ENCODE measurements at regions not wholly inside any gene's neighbourhood (a gene's known extent, or its start where the extent isn't known, plus 50 kb on each side); places are given as distances from the start of the nearest gene placed in this dataset.

DNA sequence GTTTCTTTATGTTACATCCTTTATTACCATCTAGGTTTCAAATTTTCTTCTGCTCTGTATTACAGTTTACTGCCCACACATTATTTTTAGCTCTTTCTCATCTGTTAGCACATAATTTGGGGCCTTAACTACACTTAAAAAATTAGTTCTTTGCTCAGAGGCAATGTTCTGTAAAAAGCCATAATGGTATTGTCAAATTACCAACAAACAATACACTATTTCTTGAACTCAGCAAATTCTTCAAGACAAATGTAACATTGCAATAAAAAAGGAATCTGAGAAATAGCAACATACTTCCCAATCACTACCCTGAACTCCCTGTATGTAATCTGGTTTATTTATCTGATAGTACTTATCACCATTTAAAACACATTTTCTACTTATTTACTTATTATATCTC, 448.6 kb upstream of the OPRM1 start:
- Histone ChIP-seq H3K27me3 (ENCODE audit: insufficient read depth, low read depth, low read length) (no peaks in the 10 kb centered on the region), H3K9me3 (ENCODE audit: low read length) (no peaks in the 10 kb centered on the region), H3K4me2 (ENCODE audit: low read length) (no peak overlapping the region), H2AFZ (ENCODE audit: low read depth, low read length) (no peak overlapping the region), H3K9me2 (ENCODE audit: insufficient read depth, low read length) (no peaks in the 10 kb centered on the region), H3K27ac (ENCODE audit: low read length) (no peak overlapping the region), H3K36me3 (ENCODE audit: insufficient read depth, low read length) (no peaks in the 10 kb centered on the region), H3F3A (ENCODE audit: insufficient read depth, low read length, poor library complexity, severe bottlenecking) (no peaks in the 10 kb centered on the region), H3K9ac (ENCODE audit: low read length) (no peak overlapping the region), H4K20me1 (ENCODE audit: insufficient read depth) (no peaks in the 10 kb centered on the region), H3K4me3 (ENCODE audit: low read length) (no peak overlapping the region), H3K79me2 (replicated peaks; ENCODE audit: insufficient read depth, low read length) (no peaks in the 10 kb centered on the region)
- TF ChIP-seq MXI1 (conservative IDR thresholded peaks at IDR 0.05; ENCODE audit: poor library complexity, severe bottlenecking) = no peak
- TF ChIP-seq, protein P1, sequence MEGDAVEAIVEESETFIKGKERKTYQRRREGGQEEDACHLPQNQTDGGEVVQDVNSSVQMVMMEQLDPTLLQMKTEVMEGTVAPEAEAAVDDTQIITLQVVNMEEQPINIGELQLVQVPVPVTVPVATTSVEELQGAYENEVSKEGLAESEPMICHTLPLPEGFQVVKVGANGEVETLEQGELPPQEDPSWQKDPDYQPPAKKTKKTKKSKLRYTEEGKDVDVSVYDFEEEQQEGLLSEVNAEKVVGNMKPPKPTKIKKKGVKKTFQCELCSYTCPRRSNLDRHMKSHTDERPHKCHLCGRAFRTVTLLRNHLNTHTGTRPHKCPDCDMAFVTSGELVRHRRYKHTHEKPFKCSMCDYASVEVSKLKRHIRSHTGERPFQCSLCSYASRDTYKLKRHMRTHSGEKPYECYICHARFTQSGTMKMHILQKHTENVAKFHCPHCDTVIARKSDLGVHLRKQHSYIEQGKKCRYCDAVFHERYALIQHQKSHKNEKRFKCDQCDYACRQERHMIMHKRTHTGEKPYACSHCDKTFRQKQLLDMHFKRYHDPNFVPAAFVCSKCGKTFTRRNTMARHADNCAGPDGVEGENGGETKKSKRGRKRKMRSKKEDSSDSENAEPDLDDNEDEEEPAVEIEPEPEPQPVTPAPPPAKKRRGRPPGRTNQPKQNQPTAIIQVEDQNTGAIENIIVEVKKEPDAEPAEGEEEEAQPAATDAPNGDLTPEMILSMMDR (IDR thresholded peaks at IDR 0.05; ENCODE audit: poor library complexity, severe bottlenecking) = no peak
- TF ChIP-seq EZH2 (IDR thresholded peaks at IDR 0.05; ENCODE audit: borderline replicate concordance, insufficient read depth, low read length, poor library complexity, severe bottlenecking) = no peak
- TF ChIP-seq, protein P2, sequence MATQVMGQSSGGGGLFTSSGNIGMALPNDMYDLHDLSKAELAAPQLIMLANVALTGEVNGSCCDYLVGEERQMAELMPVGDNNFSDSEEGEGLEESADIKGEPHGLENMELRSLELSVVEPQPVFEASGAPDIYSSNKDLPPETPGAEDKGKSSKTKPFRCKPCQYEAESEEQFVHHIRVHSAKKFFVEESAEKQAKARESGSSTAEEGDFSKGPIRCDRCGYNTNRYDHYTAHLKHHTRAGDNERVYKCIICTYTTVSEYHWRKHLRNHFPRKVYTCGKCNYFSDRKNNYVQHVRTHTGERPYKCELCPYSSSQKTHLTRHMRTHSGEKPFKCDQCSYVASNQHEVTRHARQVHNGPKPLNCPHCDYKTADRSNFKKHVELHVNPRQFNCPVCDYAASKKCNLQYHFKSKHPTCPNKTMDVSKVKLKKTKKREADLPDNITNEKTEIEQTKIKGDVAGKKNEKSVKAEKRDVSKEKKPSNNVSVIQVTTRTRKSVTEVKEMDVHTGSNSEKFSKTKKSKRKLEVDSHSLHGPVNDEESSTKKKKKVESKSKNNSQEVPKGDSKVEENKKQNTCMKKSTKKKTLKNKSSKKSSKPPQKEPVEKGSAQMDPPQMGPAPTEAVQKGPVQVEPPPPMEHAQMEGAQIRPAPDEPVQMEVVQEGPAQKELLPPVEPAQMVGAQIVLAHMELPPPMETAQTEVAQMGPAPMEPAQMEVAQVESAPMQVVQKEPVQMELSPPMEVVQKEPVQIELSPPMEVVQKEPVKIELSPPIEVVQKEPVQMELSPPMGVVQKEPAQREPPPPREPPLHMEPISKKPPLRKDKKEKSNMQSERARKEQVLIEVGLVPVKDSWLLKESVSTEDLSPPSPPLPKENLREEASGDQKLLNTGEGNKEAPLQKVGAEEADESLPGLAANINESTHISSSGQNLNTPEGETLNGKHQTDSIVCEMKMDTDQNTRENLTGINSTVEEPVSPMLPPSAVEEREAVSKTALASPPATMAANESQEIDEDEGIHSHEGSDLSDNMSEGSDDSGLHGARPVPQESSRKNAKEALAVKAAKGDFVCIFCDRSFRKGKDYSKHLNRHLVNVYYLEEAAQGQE (IDR thresholded peaks at IDR 0.05; ENCODE audit: borderline replicate concordance) = no peak
- TF ChIP-seq TAF1 (IDR thresholded peaks at IDR 0.05; ENCODE audit: low read depth) = no peak
- TF ChIP-seq POLR2AphosphoS5 (IDR thresholded peaks at IDR 0.05) = no peak
- no peak for TF ChIP-seq EP300 (conservative IDR thresholded peaks at IDR 0.05; ENCODE audit: poor library complexity, severe bottlenecking)
- no peak for TF ChIP-seq RAD21 (conservative IDR thresholded peaks at IDR 0.05)
- no peak for TF ChIP-seq SMC3 (conservative IDR thresholded peaks at IDR 0.05; ENCODE audit: poor library complexity)

DNA sequence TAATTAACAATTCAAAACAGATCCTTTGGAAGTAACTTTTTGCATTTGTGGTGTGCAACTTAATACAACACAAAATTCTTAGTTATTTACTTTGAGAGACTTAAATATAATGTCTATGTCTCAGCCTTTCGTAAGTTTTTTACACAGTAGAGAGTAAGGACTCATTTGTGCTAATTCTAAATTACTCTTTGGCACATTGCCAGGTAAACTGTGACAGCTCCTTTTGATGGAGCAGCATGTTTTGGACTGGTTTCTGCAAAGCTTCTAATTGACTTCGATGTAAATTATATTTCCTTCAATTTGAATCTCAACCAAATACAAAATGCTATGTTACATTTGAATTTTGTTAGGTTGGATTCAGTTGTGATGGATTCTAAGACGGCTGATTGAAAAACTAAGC, 450.7 kb upstream of the OPRM1 start:
- Histone ChIP-seq H3K9ac (ENCODE audit: low read length) (no peak overlapping the region), H4K20me1 (ENCODE audit: insufficient read depth) (no peaks in the 10 kb centered on the region)
- TF ChIP-seq POLR2AphosphoS5 (IDR thresholded peaks at IDR 0.05) (no peak), TAF1 (IDR thresholded peaks at IDR 0.05; ENCODE audit: low read depth) (no peak), RAD21 (conservative IDR thresholded peaks at IDR 0.05) (no peak), EZH2 (IDR thresholded peaks at IDR 0.05; ENCODE audit: borderline replicate concordance, insufficient read depth, low read length, poor library complexity, severe bottlenecking) (no peak), EP300 (conservative IDR thresholded peaks at IDR 0.05; ENCODE audit: poor library complexity, severe bottlenecking) (no peak), MXI1 (conservative IDR thresholded peaks at IDR 0.05; ENCODE audit: poor library complexity, severe bottlenecking) (no peak), SMC3 (conservative IDR thresholded peaks at IDR 0.05; ENCODE audit: poor library complexity) (no peak)
- TF ChIP-seq, protein P2 (IDR thresholded peaks at IDR 0.05; ENCODE audit: borderline replicate concordance) = no peak
- TF ChIP-seq, protein P1 (IDR thresholded peaks at IDR 0.05; ENCODE audit: poor library complexity, severe bottlenecking) = no peak

More for the DNA sequence above, 450.7 kb upstream of the OPRM1 start:
- H3K4me2 ChIP-seq (ENCODE audit: low read length) = no peak overlapping the region
- no peaks in the 10 kb centered on the region for H3K9me2 ChIP-seq (ENCODE audit: insufficient read depth, low read length)
- no peaks in the 10 kb centered on the region for H3K9me3 ChIP-seq (ENCODE audit: low read length)
- H3K27me3 ChIP-seq (ENCODE audit: insufficient read depth, low read depth, low read length) = no peaks in the 10 kb centered on the region
- H3K27ac ChIP-seq (ENCODE audit: low read length) = no peak overlapping the region
- no peaks in the 10 kb centered on the region for H3K36me3 ChIP-seq (ENCODE audit: insufficient read depth, low read length)
- no peaks in the 10 kb centered on the region for H3F3A ChIP-seq (ENCODE audit: insufficient read depth, low read length, poor library complexity, severe bottlenecking)
- no peak overlapping the region for H2AFZ ChIP-seq (ENCODE audit: low read depth, low read length)
- H3K79me2 ChIP-seq (replicated peaks; ENCODE audit: insufficient read depth, low read length) = no peaks in the 10 kb centered on the region
- H3K4me3 ChIP-seq (ENCODE audit: low read length) = no peak overlapping the region

Measured in neural cell (in vitro differentiated cells).